ENCODE measurements at regions not wholly inside any gene's neighbourhood (a gene's known extent, or its start where the extent isn't known, plus 50 kb on each side); places are given as distances from the start of the nearest gene placed in this dataset.

DNA sequence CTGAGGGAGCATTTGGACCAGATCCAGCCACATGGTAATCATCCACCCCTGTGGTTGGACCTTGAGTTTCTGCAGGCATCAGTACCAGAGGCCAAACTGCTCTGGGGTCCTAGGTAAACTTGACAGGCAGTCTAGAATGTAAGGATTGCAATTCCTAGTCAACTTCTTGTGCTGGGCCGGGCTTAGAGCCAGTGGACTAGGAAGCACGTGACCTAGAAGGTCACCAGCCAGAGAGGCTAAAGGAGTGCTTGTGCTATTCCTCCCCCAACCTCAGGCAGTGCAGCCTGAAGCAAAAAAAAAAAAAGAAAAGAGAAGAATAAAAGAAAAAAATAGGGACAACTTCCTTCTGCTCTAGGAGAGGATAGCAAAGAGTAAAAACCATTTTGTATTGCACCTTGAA lies 406.2 kb upstream of the FTMT start:
- TF ChIP-seq POLR2AphosphoS5 (IDR thresholded peaks at IDR 0.05; ENCODE audit: low read depth, low read length) (no peak), REST (IDR thresholded peaks at IDR 0.05; ENCODE audit: low read depth) (no peak), MAX (IDR thresholded peaks at IDR 0.05) (no peak), POLR2A (IDR thresholded peaks at IDR 0.05; ENCODE audit: borderline replicate concordance, extremely low read depth, insufficient read depth, insufficient read length) (no peak), EZH2 (IDR thresholded peaks at IDR 0.05) (no peak), CEBPB (IDR thresholded peaks at IDR 0.05; ENCODE audit: low read depth) (no peak), SIN3A (IDR thresholded peaks at IDR 0.05; ENCODE audit: low read depth) (no peak), ELF1 (IDR thresholded peaks at IDR 0.05; ENCODE audit: borderline replicate concordance, low read depth) (no peak), RAD21 (IDR thresholded peaks at IDR 0.05; ENCODE audit: low read depth) (no peak), ATF3 (IDR thresholded peaks at IDR 0.05) (no peak)
- TF ChIP-seq, protein P1, sequence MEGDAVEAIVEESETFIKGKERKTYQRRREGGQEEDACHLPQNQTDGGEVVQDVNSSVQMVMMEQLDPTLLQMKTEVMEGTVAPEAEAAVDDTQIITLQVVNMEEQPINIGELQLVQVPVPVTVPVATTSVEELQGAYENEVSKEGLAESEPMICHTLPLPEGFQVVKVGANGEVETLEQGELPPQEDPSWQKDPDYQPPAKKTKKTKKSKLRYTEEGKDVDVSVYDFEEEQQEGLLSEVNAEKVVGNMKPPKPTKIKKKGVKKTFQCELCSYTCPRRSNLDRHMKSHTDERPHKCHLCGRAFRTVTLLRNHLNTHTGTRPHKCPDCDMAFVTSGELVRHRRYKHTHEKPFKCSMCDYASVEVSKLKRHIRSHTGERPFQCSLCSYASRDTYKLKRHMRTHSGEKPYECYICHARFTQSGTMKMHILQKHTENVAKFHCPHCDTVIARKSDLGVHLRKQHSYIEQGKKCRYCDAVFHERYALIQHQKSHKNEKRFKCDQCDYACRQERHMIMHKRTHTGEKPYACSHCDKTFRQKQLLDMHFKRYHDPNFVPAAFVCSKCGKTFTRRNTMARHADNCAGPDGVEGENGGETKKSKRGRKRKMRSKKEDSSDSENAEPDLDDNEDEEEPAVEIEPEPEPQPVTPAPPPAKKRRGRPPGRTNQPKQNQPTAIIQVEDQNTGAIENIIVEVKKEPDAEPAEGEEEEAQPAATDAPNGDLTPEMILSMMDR (IDR thresholded peaks at IDR 0.05 in 2 of 3, conservative IDR thresholded peaks at IDR 0.05 in 1 of 3; ENCODE audit: borderline replicate concordance in 1 of 3, insufficient read depth in 1 of 3, low read depth in 2 of 3, low read length in 2 of 3), result no peak

All from HCT116 (cell line).